ENCODE measurements at regions not wholly inside any gene's neighbourhood (a gene's known extent, or its start where the extent isn't known, plus 50 kb on each side); places are given as distances from the start of the nearest gene placed in this dataset.

DNA sequence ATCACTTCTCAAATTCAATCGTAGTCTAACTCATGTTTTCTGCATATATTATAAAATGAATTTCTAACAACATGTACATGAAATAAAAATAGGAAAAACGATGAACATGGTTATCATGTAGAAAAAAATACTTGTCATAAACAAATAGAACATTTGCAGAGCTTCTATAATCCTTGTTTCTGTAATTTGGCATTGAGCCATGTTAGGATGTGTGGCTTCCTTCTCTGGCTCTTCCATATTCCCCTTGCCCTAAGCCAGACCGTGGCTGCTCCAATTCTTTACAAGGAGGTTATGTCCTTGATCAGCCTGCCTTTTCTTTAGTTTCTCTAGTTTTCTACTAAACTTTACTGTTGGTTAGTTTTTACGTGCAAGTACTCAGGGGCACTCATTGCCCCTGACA is 155.3 kb downstream of the COL6A3 start:
- TF ChIP-seq, protein P1, sequence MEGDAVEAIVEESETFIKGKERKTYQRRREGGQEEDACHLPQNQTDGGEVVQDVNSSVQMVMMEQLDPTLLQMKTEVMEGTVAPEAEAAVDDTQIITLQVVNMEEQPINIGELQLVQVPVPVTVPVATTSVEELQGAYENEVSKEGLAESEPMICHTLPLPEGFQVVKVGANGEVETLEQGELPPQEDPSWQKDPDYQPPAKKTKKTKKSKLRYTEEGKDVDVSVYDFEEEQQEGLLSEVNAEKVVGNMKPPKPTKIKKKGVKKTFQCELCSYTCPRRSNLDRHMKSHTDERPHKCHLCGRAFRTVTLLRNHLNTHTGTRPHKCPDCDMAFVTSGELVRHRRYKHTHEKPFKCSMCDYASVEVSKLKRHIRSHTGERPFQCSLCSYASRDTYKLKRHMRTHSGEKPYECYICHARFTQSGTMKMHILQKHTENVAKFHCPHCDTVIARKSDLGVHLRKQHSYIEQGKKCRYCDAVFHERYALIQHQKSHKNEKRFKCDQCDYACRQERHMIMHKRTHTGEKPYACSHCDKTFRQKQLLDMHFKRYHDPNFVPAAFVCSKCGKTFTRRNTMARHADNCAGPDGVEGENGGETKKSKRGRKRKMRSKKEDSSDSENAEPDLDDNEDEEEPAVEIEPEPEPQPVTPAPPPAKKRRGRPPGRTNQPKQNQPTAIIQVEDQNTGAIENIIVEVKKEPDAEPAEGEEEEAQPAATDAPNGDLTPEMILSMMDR (IDR thresholded peaks at IDR 0.05; ENCODE audit: insufficient read depth, low read length) = no peak
- no peak for TF ChIP-seq REST (IDR thresholded peaks at IDR 0.05; ENCODE audit: insufficient replicate concordance, low read depth)
- no peak for TF ChIP-seq GABPA (IDR thresholded peaks at IDR 0.05; ENCODE audit: low read depth)
- no peak for TF ChIP-seq POLR2AphosphoS5 (IDR thresholded peaks at IDR 0.05; ENCODE audit: low read depth)
- no peak for TF ChIP-seq SPI1 (IDR thresholded peaks at IDR 0.05; ENCODE audit: borderline replicate concordance, low read depth)
